ENCODE measurements at regions not wholly inside any gene's neighbourhood (a gene's known extent, or its start where the extent isn't known, plus 50 kb on each side); places are given as distances from the start of the nearest gene placed in this dataset.
"Not testable (repeated sequence)": the region's sequence is repeated elsewhere in the genome, so short reads cannot be mapped to it uniquely, and the experiment has no call there.

DNA sequence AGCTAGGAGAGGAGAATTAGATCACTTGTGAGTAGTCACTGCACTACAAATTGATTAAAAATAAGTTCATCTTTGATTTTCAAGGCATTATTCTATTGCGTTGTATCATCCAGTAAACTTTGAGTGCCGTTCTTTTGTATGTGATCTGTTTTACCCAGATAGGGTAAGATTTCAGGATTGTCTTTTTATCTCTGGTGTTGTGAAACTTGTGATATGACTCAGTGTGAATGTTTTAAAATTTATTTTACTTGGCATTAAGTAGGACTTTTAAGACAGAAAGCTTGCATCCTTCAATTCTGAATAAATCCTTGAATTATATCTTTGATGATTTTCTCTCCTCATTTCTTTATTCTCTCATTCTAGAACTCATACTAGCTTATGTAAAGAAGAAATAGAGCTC, 93.3 kb upstream of the ADAMTS5 start:
- no peak for DNase-seq

GRCh38 chr21:27058673-27059605, 92.1 kb upstream of the ADAMTS5 start:
- DNase-seq = no peak

DNA sequence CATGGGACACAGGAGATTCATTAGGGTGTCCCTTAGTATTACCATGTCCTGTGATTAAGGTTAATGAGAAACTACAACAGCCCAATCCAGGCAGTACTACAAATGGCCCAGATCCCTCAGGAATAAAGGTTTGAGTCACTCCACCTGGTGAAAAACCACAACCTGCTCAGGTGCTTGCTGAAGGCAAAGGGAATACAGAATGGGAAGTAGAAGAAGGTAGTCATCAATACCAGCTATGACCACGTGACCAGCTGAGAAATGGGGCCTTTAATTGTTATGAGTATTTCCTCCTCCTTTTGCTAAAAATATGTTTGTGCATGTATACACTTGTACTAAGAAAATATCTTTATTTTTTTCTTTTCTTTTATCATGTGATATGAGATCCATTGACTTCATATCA, 91.1 kb upstream of the ADAMTS5 start:
- no peak for DNase-seq

GRCh38 chr21:27047658-27048314, 80.9 kb upstream of the ADAMTS5 start:
- no peak for DNase-seq

GRCh38 chr21:27047283-27047657, 80.4 kb upstream of the ADAMTS5 start:
- no peak for DNase-seq

- DNase-seq = no peak
Measured at GRCh38 chr21:27045281-27045985, 78.5 kb upstream of the ADAMTS5 start.

DNA sequence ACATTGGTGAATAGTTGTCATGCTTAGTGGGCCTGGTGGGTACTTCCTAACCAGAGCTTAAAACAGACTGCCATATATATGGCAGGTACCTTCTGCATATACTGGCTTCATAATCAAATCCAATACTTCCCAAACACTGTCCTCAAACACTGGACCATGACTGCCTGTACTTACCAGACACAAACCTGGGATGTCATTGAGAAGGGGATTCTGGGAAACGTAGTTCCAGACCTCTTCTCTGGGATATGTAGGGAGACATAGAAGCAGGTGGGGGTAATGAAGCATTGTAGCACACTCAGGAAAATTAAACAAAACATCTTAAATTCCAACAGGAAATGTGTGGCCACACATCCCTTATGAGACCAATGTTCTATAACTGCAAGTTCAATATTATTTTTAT, 76.5 kb upstream of the ADAMTS5 start:
- DNase-seq = no peak

DNA sequence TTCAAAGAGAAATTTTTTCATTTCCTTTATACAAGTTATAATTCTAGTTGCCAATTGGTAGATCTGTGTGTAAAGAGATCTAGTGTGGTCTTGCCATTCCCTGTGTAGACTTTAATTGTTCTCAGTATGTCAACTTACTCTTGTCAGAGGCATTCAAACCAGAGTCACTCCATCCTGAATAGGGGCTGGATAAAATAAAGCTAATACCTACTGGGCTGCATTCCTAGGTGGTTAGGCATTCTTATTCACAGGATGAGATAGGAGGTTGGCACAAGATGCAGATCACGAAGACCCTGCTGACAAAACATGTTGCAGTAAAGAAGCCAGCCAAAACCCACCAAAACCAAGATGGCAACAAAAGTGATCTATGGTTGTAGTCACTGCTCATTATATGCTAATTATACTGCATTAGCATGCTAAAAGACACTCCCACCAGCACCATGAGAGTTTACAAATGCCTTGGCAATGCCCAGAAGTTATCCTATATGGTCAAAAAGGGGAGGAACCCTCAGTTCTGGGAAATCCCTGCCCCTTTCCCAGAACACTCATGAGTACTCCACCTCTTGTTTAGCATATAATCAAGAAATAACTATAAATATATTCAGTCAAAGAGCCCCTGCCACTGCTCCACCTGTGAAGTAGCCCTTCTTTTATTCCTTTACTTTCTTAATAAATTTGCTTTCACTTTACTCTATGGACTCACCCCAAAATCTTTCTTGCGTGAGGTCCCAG, 74.0 kb upstream of the ADAMTS5 start:
- DNase-seq = no peak

GRCh38 chr21:27036736-27037301, 69.9 kb upstream of the ADAMTS5 start:
- DNase-seq = no peak

DNA sequence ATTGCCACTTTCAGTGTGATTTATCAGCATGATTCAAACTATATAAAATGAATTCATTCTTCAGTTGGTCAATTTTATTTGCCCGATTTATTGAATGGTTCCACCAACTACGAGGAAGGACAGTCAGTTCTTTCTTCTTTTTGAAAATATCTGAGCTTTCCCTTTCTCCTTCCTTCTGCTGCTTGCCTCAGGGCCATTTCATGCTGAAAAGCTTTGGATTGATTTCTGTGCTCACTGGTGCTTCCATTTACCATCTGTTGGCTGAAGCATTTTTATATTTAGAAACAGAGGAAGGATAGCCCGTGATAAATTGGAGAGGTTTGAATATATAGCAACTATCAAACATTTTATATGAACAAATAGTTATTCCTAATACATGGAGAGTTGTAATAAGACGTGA, 68.9 kb upstream of the ADAMTS5 start:
- no peak for DNase-seq

- no peak for DNase-seq
Measured at GRCh38 chr21:27034796-27035195, 67.9 kb upstream of the ADAMTS5 start.

- no peak for DNase-seq
Measured at GRCh38 chr21:27033471-27033870, 66.6 kb upstream of the ADAMTS5 start.

GRCh38 chr21:27026501-27026900, 59.6 kb upstream of the ADAMTS5 start:
- DNase-seq = no peak

- not testable (repeated sequence) for DNase-seq
Measured at GRCh38 chr21:27025708-27026107, 58.8 kb upstream of the ADAMTS5 start.

DNA sequence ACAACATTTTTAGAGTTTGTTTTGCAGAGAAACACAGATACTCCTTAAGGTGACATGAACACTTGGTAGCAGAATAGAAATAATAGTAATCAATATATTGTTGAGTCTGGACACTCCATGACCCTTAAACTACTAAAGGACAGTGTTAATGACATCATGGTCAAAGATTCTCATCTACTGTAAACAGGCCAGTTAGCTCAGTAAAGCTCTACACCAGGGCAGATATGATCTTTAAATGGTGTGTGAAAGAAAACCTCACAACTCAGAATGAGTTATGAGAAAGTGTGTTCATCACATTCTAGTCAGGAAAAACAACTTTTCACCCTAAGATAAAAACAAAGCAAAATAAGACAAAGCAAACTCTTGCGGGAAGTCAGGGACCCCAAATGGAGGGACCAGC, 58.1 kb upstream of the ADAMTS5 start:
- DNase-seq = no peak

- no peak for DNase-seq
Measured at GRCh38 chr21:27024301-27024700, 57.4 kb upstream of the ADAMTS5 start.

DNA sequence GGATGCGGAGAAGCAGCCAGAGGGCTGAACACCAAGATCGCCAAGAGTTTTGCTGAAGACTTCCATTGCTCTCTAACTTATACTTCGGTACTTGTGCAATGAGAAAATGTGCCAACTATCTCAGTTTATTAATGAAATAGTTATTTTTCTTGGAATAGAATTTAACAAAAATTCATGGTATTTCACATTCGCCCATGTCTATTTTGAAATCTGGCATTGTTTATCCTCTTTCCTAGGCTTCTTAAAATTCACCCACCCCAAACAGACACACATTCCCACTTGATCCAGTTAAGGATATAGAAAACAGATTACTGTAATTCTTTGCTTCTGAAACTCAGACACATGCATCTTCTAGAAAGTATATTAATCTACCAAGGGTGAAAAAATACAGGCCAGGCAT, 56.3 kb upstream of the ADAMTS5 start:
- DNase-seq = no peak

- no peak for DNase-seq
Measured at GRCh38 chr21:27021801-27022200, 54.9 kb upstream of the ADAMTS5 start.

DNA sequence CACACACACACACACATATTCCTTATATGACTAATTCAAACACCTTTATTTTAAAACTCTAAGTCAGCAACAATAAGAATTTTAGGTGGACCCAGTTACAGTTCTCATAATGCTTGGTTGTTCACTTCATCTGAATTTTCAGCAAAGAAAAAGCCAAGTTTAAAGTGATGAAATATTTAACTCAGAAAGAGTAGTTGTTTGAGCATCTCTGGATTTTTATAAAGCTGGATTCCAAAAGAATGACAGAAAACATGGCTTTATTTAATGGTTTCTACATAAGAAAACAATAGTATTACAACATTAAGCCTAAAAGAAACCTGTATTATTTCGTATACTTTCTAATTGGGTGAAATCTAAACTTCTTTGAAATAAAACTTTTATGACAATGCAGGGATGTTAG, 54.2 kb upstream of the ADAMTS5 start:
- no peak for DNase-seq

DNA sequence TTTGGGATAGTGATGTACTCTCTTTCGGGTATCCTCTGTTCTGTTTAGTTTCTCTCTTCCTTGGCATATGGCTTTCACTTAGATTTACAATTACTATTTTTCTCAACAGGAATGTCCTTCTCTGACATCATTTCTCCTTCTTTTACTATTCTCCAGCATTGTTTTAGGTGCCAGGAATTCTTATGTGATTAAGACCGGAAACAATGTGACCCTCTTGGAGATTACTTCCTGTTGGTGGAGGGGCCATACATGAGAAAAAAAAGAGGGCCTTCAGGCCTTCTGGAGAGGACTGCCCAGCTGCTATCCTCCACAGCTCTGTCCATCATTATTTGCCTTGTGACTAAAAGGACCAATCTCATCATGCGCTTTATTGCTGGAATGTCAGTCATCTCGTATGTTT, 50.4 kb upstream of the ADAMTS5 start:
- no peak for DNase-seq

Data from NCI-H1105 (cell line).